ENCODE measurements at regions not wholly inside any gene's neighbourhood (a gene's known extent, or its start where the extent isn't known, plus 50 kb on each side); places are given as distances from the start of the nearest gene placed in this dataset.
A peak's percentile ranks its signal among the peaks of the same experiment; 100 is the strongest.

DNA sequence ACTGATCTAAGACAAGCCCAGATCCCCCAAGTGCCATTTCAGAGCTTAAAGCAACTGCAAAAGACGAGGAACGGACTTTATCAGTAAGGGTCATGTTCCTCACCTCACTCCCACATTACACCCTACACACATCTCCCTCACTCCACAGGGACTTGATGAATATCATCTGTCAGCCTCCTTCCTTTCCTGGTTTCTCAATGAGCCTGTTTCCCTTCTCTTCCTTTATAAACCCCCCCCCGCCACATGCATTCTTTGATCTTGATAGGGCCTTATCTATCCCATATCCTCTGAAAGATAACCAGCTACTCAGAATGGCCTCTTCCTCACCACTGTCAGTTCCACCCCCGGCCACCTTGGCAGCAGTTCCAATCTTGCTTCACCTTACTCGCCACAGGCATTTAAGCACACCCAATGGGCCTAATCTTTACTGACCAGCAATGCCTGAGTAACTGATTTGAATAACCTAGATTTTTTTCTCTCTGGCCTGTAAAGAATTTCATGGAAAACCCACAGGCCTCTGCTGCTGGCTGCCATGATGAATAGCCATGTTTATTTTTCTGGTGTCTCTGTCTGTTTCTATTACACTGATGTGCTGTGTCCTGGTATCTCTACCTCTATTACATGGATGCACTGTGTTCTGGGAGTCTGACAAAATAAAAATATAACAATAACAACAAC, 138.7 kb downstream of the PHLDA1 start (continued):
- no peak for TF ChIP-seq SMAD2 (IDR thresholded peaks at IDR 0.05; ENCODE audit: low read depth, low read length)
- TF ChIP-seq HNRNPH1 (optimal IDR thresholded peaks at IDR 0.05; ENCODE audit: low read depth, low read length) = no peak
- TF ChIP-seq ELF2 (CRISPR knock-in tag; IDR thresholded peaks at IDR 0.05) = no peak
- TF ChIP-seq ZNF780A (CRISPR knock-in tag; IDR thresholded peaks at IDR 0.05) = no peak
- no peak for TF ChIP-seq SNRNP70 (optimal IDR thresholded peaks at IDR 0.05; ENCODE audit: low read depth, low read length)
- peak; percentile 90 for TF ChIP-seq SMAD1 (IDR thresholded peaks at IDR 0.05; ENCODE audit: low read depth, low read length, partially characterized antibody)
- TF ChIP-seq, protein P1, sequence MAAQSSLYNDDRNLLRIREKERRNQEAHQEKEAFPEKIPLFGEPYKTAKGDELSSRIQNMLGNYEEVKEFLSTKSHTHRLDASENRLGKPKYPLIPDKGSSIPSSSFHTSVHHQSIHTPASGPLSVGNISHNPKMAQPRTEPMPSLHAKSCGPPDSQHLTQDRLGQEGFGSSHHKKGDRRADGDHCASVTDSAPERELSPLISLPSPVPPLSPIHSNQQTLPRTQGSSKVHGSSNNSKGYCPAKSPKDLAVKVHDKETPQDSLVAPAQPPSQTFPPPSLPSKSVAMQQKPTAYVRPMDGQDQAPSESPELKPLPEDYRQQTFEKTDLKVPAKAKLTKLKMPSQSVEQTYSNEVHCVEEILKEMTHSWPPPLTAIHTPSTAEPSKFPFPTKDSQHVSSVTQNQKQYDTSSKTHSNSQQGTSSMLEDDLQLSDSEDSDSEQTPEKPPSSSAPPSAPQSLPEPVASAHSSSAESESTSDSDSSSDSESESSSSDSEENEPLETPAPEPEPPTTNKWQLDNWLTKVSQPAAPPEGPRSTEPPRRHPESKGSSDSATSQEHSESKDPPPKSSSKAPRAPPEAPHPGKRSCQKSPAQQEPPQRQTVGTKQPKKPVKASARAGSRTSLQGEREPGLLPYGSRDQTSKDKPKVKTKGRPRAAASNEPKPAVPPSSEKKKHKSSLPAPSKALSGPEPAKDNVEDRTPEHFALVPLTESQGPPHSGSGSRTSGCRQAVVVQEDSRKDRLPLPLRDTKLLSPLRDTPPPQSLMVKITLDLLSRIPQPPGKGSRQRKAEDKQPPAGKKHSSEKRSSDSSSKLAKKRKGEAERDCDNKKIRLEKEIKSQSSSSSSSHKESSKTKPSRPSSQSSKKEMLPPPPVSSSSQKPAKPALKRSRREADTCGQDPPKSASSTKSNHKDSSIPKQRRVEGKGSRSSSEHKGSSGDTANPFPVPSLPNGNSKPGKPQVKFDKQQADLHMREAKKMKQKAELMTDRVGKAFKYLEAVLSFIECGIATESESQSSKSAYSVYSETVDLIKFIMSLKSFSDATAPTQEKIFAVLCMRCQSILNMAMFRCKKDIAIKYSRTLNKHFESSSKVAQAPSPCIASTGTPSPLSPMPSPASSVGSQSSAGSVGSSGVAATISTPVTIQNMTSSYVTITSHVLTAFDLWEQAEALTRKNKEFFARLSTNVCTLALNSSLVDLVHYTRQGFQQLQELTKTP (IDR thresholded peaks at IDR 0.05; ENCODE audit: low read depth in 1 of 2, partially characterized antibody in 2 of 2) = peak in 1 of 2 experiments; percentile 82
- TF ChIP-seq, protein P2, sequence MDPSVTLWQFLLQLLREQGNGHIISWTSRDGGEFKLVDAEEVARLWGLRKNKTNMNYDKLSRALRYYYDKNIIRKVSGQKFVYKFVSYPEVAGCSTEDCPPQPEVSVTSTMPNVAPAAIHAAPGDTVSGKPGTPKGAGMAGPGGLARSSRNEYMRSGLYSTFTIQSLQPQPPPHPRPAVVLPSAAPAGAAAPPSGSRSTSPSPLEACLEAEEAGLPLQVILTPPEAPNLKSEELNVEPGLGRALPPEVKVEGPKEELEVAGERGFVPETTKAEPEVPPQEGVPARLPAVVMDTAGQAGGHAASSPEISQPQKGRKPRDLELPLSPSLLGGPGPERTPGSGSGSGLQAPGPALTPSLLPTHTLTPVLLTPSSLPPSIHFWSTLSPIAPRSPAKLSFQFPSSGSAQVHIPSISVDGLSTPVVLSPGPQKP (CRISPR knock-in tag; IDR thresholded peaks at IDR 0.05) = no peak
- TF ChIP-seq, protein P3, sequence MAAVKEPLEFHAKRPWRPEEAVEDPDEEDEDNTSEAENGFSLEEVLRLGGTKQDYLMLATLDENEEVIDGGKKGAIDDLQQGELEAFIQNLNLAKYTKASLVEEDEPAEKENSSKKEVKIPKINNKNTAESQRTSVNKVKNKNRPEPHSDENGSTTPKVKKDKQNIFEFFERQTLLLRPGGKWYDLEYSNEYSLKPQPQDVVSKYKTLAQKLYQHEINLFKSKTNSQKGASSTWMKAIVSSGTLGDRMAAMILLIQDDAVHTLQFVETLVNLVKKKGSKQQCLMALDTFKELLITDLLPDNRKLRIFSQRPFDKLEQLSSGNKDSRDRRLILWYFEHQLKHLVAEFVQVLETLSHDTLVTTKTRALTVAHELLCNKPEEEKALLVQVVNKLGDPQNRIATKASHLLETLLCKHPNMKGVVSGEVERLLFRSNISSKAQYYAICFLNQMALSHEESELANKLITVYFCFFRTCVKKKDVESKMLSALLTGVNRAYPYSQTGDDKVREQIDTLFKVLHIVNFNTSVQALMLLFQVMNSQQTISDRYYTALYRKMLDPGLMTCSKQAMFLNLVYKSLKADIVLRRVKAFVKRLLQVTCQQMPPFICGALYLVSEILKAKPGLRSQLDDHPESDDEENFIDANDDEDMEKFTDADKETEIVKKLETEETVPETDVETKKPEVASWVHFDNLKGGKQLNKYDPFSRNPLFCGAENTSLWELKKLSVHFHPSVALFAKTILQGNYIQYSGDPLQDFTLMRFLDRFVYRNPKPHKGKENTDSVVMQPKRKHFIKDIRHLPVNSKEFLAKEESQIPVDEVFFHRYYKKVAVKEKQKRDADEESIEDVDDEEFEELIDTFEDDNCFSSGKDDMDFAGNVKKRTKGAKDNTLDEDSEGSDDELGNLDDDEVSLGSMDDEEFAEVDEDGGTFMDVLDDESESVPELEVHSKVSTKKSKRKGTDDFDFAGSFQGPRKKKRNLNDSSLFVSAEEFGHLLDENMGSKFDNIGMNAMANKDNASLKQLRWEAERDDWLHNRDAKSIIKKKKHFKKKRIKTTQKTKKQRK (IDR thresholded peaks at IDR 0.05; ENCODE audit: borderline replicate concordance, low read depth, low read length) = no peak
- peak; percentile 89 for TF ChIP-seq ZEB2 (IDR thresholded peaks at IDR 0.05)
- TF ChIP-seq, protein P4, sequence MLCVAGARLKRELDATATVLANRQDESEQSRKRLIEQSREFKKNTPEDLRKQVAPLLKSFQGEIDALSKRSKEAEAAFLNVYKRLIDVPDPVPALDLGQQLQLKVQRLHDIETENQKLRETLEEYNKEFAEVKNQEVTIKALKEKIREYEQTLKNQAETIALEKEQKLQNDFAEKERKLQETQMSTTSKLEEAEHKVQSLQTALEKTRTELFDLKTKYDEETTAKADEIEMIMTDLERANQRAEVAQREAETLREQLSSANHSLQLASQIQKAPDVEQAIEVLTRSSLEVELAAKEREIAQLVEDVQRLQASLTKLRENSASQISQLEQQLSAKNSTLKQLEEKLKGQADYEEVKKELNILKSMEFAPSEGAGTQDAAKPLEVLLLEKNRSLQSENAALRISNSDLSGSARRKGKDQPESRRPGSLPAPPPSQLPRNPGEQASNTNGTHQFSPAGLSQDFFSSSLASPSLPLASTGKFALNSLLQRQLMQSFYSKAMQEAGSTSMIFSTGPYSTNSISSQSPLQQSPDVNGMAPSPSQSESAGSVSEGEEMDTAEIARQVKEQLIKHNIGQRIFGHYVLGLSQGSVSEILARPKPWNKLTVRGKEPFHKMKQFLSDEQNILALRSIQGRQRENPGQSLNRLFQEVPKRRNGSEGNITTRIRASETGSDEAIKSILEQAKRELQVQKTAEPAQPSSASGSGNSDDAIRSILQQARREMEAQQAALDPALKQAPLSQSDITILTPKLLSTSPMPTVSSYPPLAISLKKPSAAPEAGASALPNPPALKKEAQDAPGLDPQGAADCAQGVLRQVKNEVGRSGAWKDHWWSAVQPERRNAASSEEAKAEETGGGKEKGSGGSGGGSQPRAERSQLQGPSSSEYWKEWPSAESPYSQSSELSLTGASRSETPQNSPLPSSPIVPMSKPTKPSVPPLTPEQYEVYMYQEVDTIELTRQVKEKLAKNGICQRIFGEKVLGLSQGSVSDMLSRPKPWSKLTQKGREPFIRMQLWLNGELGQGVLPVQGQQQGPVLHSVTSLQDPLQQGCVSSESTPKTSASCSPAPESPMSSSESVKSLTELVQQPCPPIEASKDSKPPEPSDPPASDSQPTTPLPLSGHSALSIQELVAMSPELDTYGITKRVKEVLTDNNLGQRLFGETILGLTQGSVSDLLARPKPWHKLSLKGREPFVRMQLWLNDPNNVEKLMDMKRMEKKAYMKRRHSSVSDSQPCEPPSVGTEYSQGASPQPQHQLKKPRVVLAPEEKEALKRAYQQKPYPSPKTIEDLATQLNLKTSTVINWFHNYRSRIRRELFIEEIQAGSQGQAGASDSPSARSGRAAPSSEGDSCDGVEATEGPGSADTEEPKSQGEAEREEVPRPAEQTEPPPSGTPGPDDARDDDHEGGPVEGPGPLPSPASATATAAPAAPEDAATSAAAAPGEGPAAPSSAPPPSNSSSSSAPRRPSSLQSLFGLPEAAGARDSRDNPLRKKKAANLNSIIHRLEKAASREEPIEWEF (CRISPR knock-in tag; IDR thresholded peaks at IDR 0.05) = peak; percentile 67; the same call in 1 of the 2 replicates
- no peak for TF ChIP-seq PTBP1 (IDR thresholded peaks at IDR 0.05; ENCODE audit: low read depth, low read length)
- TF ChIP-seq, protein P5, sequence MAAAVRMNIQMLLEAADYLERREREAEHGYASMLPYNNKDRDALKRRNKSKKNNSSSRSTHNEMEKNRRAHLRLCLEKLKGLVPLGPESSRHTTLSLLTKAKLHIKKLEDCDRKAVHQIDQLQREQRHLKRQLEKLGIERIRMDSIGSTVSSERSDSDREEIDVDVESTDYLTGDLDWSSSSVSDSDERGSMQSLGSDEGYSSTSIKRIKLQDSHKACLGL (CRISPR knock-in tag; IDR thresholded peaks at IDR 0.05; ENCODE audit: borderline replicate concordance, poor library complexity, severe bottlenecking) = no peak
